ENCODE measurements at regions not wholly inside any gene's neighbourhood (a gene's known extent, or its start where the extent isn't known, plus 50 kb on each side); places are given as distances from the start of the nearest gene placed in this dataset.
"Not testable (repeated sequence)": the region's sequence is repeated elsewhere in the genome, so short reads cannot be mapped to it uniquely, and the experiment has no call there.

- DNase-seq (ENCODE audit: low read depth, low spot score) = no peak
- Histone ChIP-seq H3K27ac (ENCODE audit: low read depth, low read length) (no peak overlapping the region), H3K4me3 (ENCODE audit: low read depth, low read length) (no peak overlapping the region), H3K9me3 (ENCODE audit: control insufficient read depth, insufficient read depth, low read length) (no peaks in the 10 kb centered on the region), H3K27me3 (ENCODE audit: control insufficient read depth, insufficient read depth, low read length) (no peaks in the 10 kb centered on the region)
- POLR2A ChIA-PET = no interaction called here
- CTCF ChIA-PET = no interaction called here
- no peak for TF ChIP-seq CTCF (IDR thresholded peaks at IDR 0.05; ENCODE audit: low read depth, low read length)
These were observed 92.4 kb upstream of the ATXN3L start for GRCh38 chrX:13412208-13412600.

GRCh38 chrX:13411496-13412207, 91.8 kb upstream of the ATXN3L start:
- no peak for TF ChIP-seq CTCF (IDR thresholded peaks at IDR 0.05; ENCODE audit: low read depth, low read length)
- Histone ChIP-seq H3K9me3 (ENCODE audit: control insufficient read depth, insufficient read depth, low read length) (no peaks in the 10 kb centered on the region), H3K27me3 (ENCODE audit: control insufficient read depth, insufficient read depth, low read length) (no peaks in the 10 kb centered on the region), H3K4me3 (ENCODE audit: low read depth, low read length) (no peak overlapping the region), H3K27ac (ENCODE audit: low read depth, low read length) (no peak overlapping the region)
- ChIA-PET POLR2A (no interaction called here), CTCF (no interaction called here)
- DNase-seq (ENCODE audit: low read depth, low spot score) = no peak

- POLR2A ChIA-PET; H3K27me3 ChIP-seq (ENCODE audit: control insufficient read depth, insufficient read depth, low read length); H3K4me3 ChIP-seq (ENCODE audit: low read depth, low read length); CTCF ChIA-PET; H3K9me3 ChIP-seq (ENCODE audit: control insufficient read depth, insufficient read depth, low read length); DNase-seq (ENCODE audit: low read depth, low spot score); H3K27ac ChIP-seq (ENCODE audit: low read depth, low read length): not testable (repeated sequence)
These were observed 88.7 kb upstream of the ATXN3L start for GRCh38 chrX:13408599-13408998.

- H3K27me3 ChIP-seq (ENCODE audit: control insufficient read depth, insufficient read depth, low read length); H3K9me3 ChIP-seq (ENCODE audit: control insufficient read depth, insufficient read depth, low read length); DNase-seq (ENCODE audit: low read depth, low spot score); H3K4me3 ChIP-seq (ENCODE audit: low read depth, low read length); POLR2A ChIA-PET; H3K27ac ChIP-seq (ENCODE audit: low read depth, low read length): not testable (repeated sequence)
- CTCF ChIA-PET = interaction anchor here (0.7 kb wide), 1 partner anchor 458 kb away, joined by 3 read pairs; no protein-coding TSS in a partner anchor
These were observed 84.9 kb upstream of the ATXN3L start for GRCh38 chrX:13404777-13405176.

DNA sequence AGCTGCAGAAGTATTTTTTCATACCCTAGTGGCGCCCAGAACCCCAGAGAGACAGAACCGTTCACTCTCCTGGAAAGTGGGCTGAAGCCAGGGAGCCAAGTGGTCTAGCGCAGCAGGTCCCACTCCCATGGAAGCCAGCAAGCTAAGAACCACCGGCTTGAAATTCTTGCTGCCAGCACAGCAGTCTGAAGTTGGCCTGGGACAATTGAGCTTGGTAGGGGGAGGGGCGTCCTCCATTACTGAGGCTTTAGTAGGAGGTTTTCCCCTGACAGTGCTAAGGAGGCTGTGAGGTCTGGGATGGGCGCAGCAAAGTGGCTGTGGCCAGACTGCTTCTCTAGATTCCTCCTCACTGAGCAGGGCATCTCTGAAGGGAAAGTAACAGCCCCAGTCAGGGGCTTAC, 84.5 kb upstream of the ATXN3L start:
- DNase-seq (ENCODE audit: low read depth, low spot score) = no peak
- H3K4me3 ChIP-seq (ENCODE audit: low read depth, low read length) = no peak overlapping the region
- CTCF ChIA-PET = no interaction called here
- POLR2A ChIA-PET = no interaction called here
- no peaks in the 10 kb centered on the region for H3K27me3 ChIP-seq (ENCODE audit: control insufficient read depth, insufficient read depth, low read length)
- no peak for TF ChIP-seq CTCF (IDR thresholded peaks at IDR 0.05; ENCODE audit: low read depth, low read length)
- H3K9me3 ChIP-seq (ENCODE audit: control insufficient read depth, insufficient read depth, low read length) = no peaks in the 10 kb centered on the region
- no peak overlapping the region for H3K27ac ChIP-seq (ENCODE audit: low read depth, low read length)

- no peak for TF ChIP-seq CTCF (IDR thresholded peaks at IDR 0.05; ENCODE audit: low read depth, low read length)
- no peaks in the 10 kb centered on the region for H3K9me3 ChIP-seq (ENCODE audit: control insufficient read depth, insufficient read depth, low read length)
- no peaks in the 10 kb centered on the region for H3K27me3 ChIP-seq (ENCODE audit: control insufficient read depth, insufficient read depth, low read length)
- ChIA-PET POLR2A (no interaction called here), CTCF (no interaction called here)
- H3K27ac ChIP-seq (ENCODE audit: low read depth, low read length) = no peak overlapping the region
- no peak for DNase-seq (ENCODE audit: low read depth, low spot score)
- no peak overlapping the region for H3K4me3 ChIP-seq (ENCODE audit: low read depth, low read length)
These were observed 81.9 kb upstream of the ATXN3L start for GRCh38 chrX:13401724-13402123.

Measured in AG04450 (cell line).